Caco-2 (cell line): ENCODE measurements at regions not wholly inside any gene's neighbourhood (a gene's known extent, or its start where the extent isn't known, plus 50 kb on each side); places are given as distances from the start of the nearest gene placed in this dataset.

Source experiments
- BruUV-seq: library from RNA; stranded (reverse); fragments of 400-500 nt; replicated peaks from 2 replicates; lab custom pipeline; 2021; lab: Mats Ljungman, UMichigan
- CTCF ChIA-PET: fragments of 300-600 bp; sonication (Branson Sonifier 250); formaldehyde crosslinking; loops from one replicate; lab custom pipeline; 2022; ENCODE audit warnings: antibody characterized with exemption; lab: Charles Lee
- POLR2A ChIA-PET: fragments of 300-600 bp; sonication (Branson Sonifier 250); formaldehyde crosslinking; loops from one replicate; lab custom pipeline; 2022; ENCODE audit warnings: antibody characterized with exemption; lab: Charles Lee
- DNase-seq, 2 experiments: peaks; one replicate each; pipeline versions ENCODE4 v3.0.0 to v3.0.0-alpha.2; 2020 to 2022
- H3K27me3 ChIP-seq: replicated peaks from 2 replicates; pipeline ENCODE4 v1.6.0; 2011; ENCODE audit warnings: low read length; ENCODE audit not compliant: control insufficient read depth, insufficient read depth
- H3K36me3 ChIP-seq: 2 replicates; pipeline ENCODE4 v1.5.1; 2011; ENCODE audit warnings: low read length; ENCODE audit not compliant: control insufficient read depth, insufficient read depth
- H3K4me1 ChIP-seq: fragments of 250-450 bp; sonication (Bioruptor Pico); 2 replicates; pipeline ENCODE4 v1.5.1; 2020; ENCODE audit warnings: mild to moderate bottlenecking
- H3K4me3 ChIP-seq: 2 replicates; pipeline ENCODE4 v1.5.1; 2011; ENCODE audit warnings: low read depth, mild to moderate bottlenecking, control low read depth, low read length
- H3K9me3 ChIP-seq: fragments of 250-450 bp; sonication (Bioruptor Pico); 2 replicates; pipeline ENCODE4 v1.5.1; 2020; ENCODE audit warnings: mild to moderate bottlenecking, moderate library complexity
- H3K27ac Mint-ChIP-seq: one replicate; pipeline ENCODE4 v1.8.0; 2022; ENCODE audit warnings: mixed read lengths; ENCODE audit not compliant: unreplicated experiment
- H3K27me3 Mint-ChIP-seq: one replicate; pipeline ENCODE4 v1.8.0; 2022; ENCODE audit warnings: mixed read lengths; ENCODE audit not compliant: insufficient read depth, unreplicated experiment
- H3K36me3 Mint-ChIP-seq: one replicate; pipeline ENCODE4 v1.8.0; 2022; ENCODE audit warnings: mild to moderate bottlenecking, mixed read lengths; ENCODE audit not compliant: insufficient read depth, unreplicated experiment
- H3K4me1 Mint-ChIP-seq: one replicate; pipeline ENCODE4 v1.8.0; 2022; ENCODE audit warnings: low read depth, mixed read lengths; ENCODE audit not compliant: unreplicated experiment
- H3K4me3 Mint-ChIP-seq: one replicate; pipeline ENCODE4 v1.8.0; 2022; ENCODE audit warnings: mild to moderate bottlenecking, moderate library complexity, mixed read lengths; ENCODE audit not compliant: unreplicated experiment
- H3K9me3 Mint-ChIP-seq: one replicate; pipeline ENCODE4 v1.8.0; 2022; ENCODE audit warnings: mixed read lengths; ENCODE audit not compliant: unreplicated experiment
- CTCF ChIP-seq, 2 experiments: fragments of 200-600 bp in 1 of 2; IDR thresholded peaks; 1 replicate in 1 of 2; 2 replicates in 1 of 2; pipeline versions ENCODE4 v1.5.1 to v1.8.0; 2011 to 2022; ENCODE audit warnings: antibody characterized with exemption in 1 of 2, control low read depth in 1 of 2, inconsistent platforms in 1 of 2, low read depth in 1 of 2, low read length in 1 of 2, mild to moderate bottlenecking in 1 of 2, moderate library complexity in 1 of 2; ENCODE audit not compliant: insufficient read depth in 1 of 2, severe bottlenecking in 1 of 2, unreplicated experiment in 1 of 2
- intact Hi-C: fragments of 100-400 bp; cut with micrococcal nuclease; formaldehyde crosslinking; loops from one replicate; pipeline ENCODE4 v1.10.0; 2022; ENCODE audit not compliant: unreplicated experiment

- no peak overlapping the region for H3K4me3 ChIP-seq
- H3K36me3 ChIP-seq = no peaks in the 10 kb centered on the region
- Mint-ChIP-seq H3K4me3 (no peak overlapping the region), H3K4me1 (no peaks in the 10 kb centered on the region), H3K36me3 (no peaks in the 10 kb centered on the region), H3K9me3 (peaks cover 13% of the 10 kb centered on the region), H3K27me3 (peaks cover 14% of the 10 kb centered on the region), H3K27ac (no peak overlapping the region)
- H3K4me1 ChIP-seq = no peaks in the 10 kb centered on the region
- TF ChIP-seq CTCF (IDR thresholded peaks at IDR 0.05; ENCODE audit: insufficient read depth in 1 of 2, low read depth in 1 of 2, low read length in 1 of 2, severe bottlenecking in 1 of 2, unreplicated experiment in 1 of 2) = no peak
- ChIA-PET CTCF (no interaction called here), POLR2A (no interaction called here)
- 0 out of 2 replicates have a peak, but pooled peaks cover 6% of the 10 kb centered on the region for H3K9me3 ChIP-seq
- H3K27me3 ChIP-seq = no peaks in the 10 kb centered on the region; the same call in 1 of the 2 replicates
- intact Hi-C loops = no loop called here
- DNase-seq = no peak
- BruUV-seq = no TSS peak
Measured at GRCh38 chr7:132055336-132056120, 499.1 kb upstream of the PODXL start.

GRCh38 chr7:132053871-132054270 lies 497.4 kb upstream of the PODXL start:
- H3K9me3 ChIP-seq = 0 out of 2 replicates have a peak, but pooled peaks cover 6% of the 10 kb centered on the region
- no peak overlapping the region for H3K4me3 ChIP-seq
- TF ChIP-seq CTCF (IDR thresholded peaks at IDR 0.05; ENCODE audit: insufficient read depth in 1 of 2, low read depth in 1 of 2, low read length in 1 of 2, severe bottlenecking in 1 of 2, unreplicated experiment in 1 of 2) = no peak
- no peak for DNase-seq
- intact Hi-C loops = no loop called here
- ChIA-PET POLR2A (no interaction called here), CTCF (no interaction called here)
- H3K36me3 Mint-ChIP-seq = no peaks in the 10 kb centered on the region
- peaks cover 4% of the 10 kb centered on the region; the same call in 1 of the 2 replicates for H3K4me1 ChIP-seq
- no TSS peak for BruUV-seq
- peaks cover 13% of the 10 kb centered on the region for H3K9me3 Mint-ChIP-seq
- no peak overlapping the region for H3K4me3 Mint-ChIP-seq
- no peaks in the 10 kb centered on the region; the same call in 1 of the 2 replicates for H3K27me3 ChIP-seq
- peaks cover 18% of the 10 kb centered on the region for H3K27me3 Mint-ChIP-seq
- no peaks in the 10 kb centered on the region for H3K4me1 Mint-ChIP-seq
- no peak overlapping the region for H3K27ac Mint-ChIP-seq
- no peaks in the 10 kb centered on the region for H3K36me3 ChIP-seq

- ChIA-PET POLR2A (no interaction called here), CTCF (no interaction called here)
- no peaks in the 10 kb centered on the region for H3K9me3 ChIP-seq
- no peak overlapping the region for H3K4me3 ChIP-seq
- H3K36me3 ChIP-seq = no peaks in the 10 kb centered on the region
- H3K27me3 ChIP-seq = no peaks in the 10 kb centered on the region
- peaks cover 15% of the 10 kb centered on the region for H3K27me3 Mint-ChIP-seq
- no peak for TF ChIP-seq CTCF (IDR thresholded peaks at IDR 0.05; ENCODE audit: insufficient read depth in 1 of 2, low read depth in 1 of 2, low read length in 1 of 2, severe bottlenecking in 1 of 2, unreplicated experiment in 1 of 2)
- peaks cover 4% of the 10 kb centered on the region; the same call in 1 of the 2 replicates for H3K4me1 ChIP-seq
- intact Hi-C loops = no loop called here
- no TSS peak for BruUV-seq
- H3K4me1 Mint-ChIP-seq = no peaks in the 10 kb centered on the region
- H3K4me3 Mint-ChIP-seq = no peak overlapping the region
- no peak overlapping the region for H3K27ac Mint-ChIP-seq
- no peaks in the 10 kb centered on the region for H3K9me3 Mint-ChIP-seq
- H3K36me3 Mint-ChIP-seq = no peaks in the 10 kb centered on the region
- DNase-seq = no peak
Measured at GRCh38 chr7:132051311-132051710, 494.9 kb upstream of the PODXL start.
